GM10248 (cell line): ENCODE measurements at regions not wholly inside any gene's neighbourhood (a gene's known extent, or its start where the extent isn't known, plus 50 kb on each side); places are given as distances from the start of the nearest gene placed in this dataset.

Source experiments
- CTCF ChIA-PET: fragments of 300-600 bp; sonication (Branson Sonifier 250); formaldehyde crosslinking; extraction: SDS; loops from one replicate; lab custom pipeline; 2021; ENCODE audit warnings: antibody characterized with exemption; lab: Yijun Ruan, JAX
- POLR2A ChIA-PET: fragments of 350-650 bp; sonication (Branson Sonifier 250); formaldehyde crosslinking; extraction: SDS; loops from one replicate; lab custom pipeline; 2020; ENCODE audit warnings: antibody characterized with exemption; lab: Yijun Ruan, JAX
- DNase-seq: peaks from one replicate; pipeline ENCODE4 v3.0.0; 2012; ENCODE audit errors: extremely low spot score
- CTCF ChIP-seq: IDR thresholded peaks from 2 replicates; pipeline ENCODE4 v1.5.1; 2012; ENCODE audit warnings: mild to moderate bottlenecking, low read depth; ENCODE audit errors: extremely low read depth, missing control alignments, control extremely low read depth

GRCh38 chr21:24969068-24969467 lies 638.2 kb downstream of the MRPL39 start:
- DNase-seq, result no peak
- CTCF ChIA-PET, result interaction anchor here (2.3 kb wide), 1 partner anchor 14 kb away, joined by 5 read pairs; no protein-coding TSS in a partner anchor
- no peak for TF ChIP-seq CTCF
- POLR2A ChIA-PET, result no interaction called here

- ChIA-PET CTCF (interaction anchor here (0.9 to 1.4 kb wide), 3 partner anchors 9 to 136 kb away, joined by 3 to 5 read pairs (median 3); no protein-coding TSS in a partner anchor), POLR2A (no interaction called here)
- DNase-seq, result peak; percentile 28
- no peak for TF ChIP-seq CTCF
Measured at GRCh38 chr21:24955275-24955961, 651.9 kb downstream of the MRPL39 start.

GRCh38 chr21:24948186-24948585 lies 659.1 kb downstream of the MRPL39 start:
- POLR2A ChIA-PET, result no interaction called here

GRCh38 chr21:24945910-24946309 lies 661.4 kb downstream of the MRPL39 start:
- ChIA-PET POLR2A (no interaction called here), CTCF (interaction anchor here (1.1 kb wide), 1 partner anchor 14 kb away, joined by 3 read pairs; no protein-coding TSS in a partner anchor)
- TF ChIP-seq CTCF, result no peak
- DNase-seq, result no peak

More at GRCh38 chr21:24948186-24948585, 659.1 kb downstream of the MRPL39 start:
- DNase-seq, result no peak
- no peak for TF ChIP-seq CTCF
- CTCF ChIA-PET, result no interaction called here

- no peak for TF ChIP-seq CTCF
- POLR2A ChIA-PET, result no interaction called here
- DNase-seq, result no peak
- CTCF ChIA-PET, result interaction anchor here (1.5 kb wide), 1 partner anchor 9 kb away, joined by 6 read pairs; no protein-coding TSS in a partner anchor
Measured at GRCh38 chr21:24941316-24942185, 665.7 kb downstream of the MRPL39 start.

- POLR2A ChIA-PET, result no interaction called here
- CTCF ChIA-PET, result no interaction called here
- no peak for TF ChIP-seq CTCF
- no peak for DNase-seq
Measured at GRCh38 chr21:24939291-24939690, 668.0 kb downstream of the MRPL39 start.
